Adipocyte (in vitro differentiated cells): ENCODE measurements at regions not wholly inside any gene's neighbourhood (a gene's known extent, or its start where the extent isn't known, plus 50 kb on each side); places are given as distances from the start of the nearest gene placed in this dataset.

Experiments used
- DNase-seq: peaks from one replicate; pipeline ENCODE4 v3.0.0-alpha.2; 2015; ENCODE audit warnings: low read depth
- H3K27me3 ChIP-seq: replicated peaks from 2 replicates; pipeline ENCODE4 v1.7.0; 2013; ENCODE audit warnings: mild to moderate bottlenecking, low read length, moderate library complexity; ENCODE audit not compliant: control insufficient read depth, insufficient read depth
- H3K36me3 ChIP-seq: 2 replicates; pipeline ENCODE4 v1.7.0; 2013; ENCODE audit warnings: low read length, mild to moderate bottlenecking, moderate library complexity; ENCODE audit not compliant: control insufficient read depth, insufficient read depth, severe bottlenecking
- H3K4me1 ChIP-seq: 2 replicates; pipeline ENCODE4 v1.7.0; 2013; ENCODE audit warnings: mild to moderate bottlenecking, low read length, moderate library complexity; ENCODE audit not compliant: control insufficient read depth, insufficient read depth
- H3K4me3 ChIP-seq: 2 replicates; pipeline ENCODE4 v1.7.0; 2013; ENCODE audit warnings: mild to moderate bottlenecking, low read length, moderate library complexity
- H3K9ac ChIP-seq: 2 replicates; pipeline ENCODE4 v1.7.0; 2013; ENCODE audit warnings: mild to moderate bottlenecking, low read length, moderate library complexity
- H3K9me3 ChIP-seq: 2 replicates; pipeline ENCODE4 v1.7.0; 2013; ENCODE audit warnings: mild to moderate bottlenecking, low read length, moderate library complexity; ENCODE audit not compliant: control insufficient read depth

DNA sequence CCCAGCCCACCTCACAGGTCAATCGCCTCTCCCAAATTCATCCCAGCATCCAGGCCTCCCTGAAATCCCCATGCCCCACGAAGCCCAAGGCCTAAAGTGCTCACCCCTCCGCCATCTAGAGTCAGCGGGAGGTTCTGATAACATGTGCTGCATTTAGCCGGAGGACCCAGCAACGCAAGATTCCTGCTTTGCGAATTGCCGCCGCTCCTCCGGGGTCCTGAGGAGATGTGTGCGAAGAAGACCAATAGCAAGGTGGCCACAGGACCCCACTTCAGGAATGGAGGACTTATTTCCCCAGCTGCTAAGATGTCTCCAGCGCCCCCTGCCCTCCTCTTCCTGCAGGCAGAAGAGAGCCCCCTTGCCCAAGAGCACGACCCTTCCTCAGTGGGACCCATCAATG, 120.8 kb upstream of the GLI2 start:
- H3K27me3 ChIP-seq, result peaks cover 5% of the 10 kb centered on the region
- H3K4me1 ChIP-seq, result peaks cover 33% of the 10 kb centered on the region
- DNase-seq, result no peak
- no peak overlapping the region for H3K9ac ChIP-seq
- H3K9me3 ChIP-seq, result no peaks in the 10 kb centered on the region
- no peak overlapping the region for H3K4me3 ChIP-seq
- H3K36me3 ChIP-seq, result no peaks in the 10 kb centered on the region

DNA sequence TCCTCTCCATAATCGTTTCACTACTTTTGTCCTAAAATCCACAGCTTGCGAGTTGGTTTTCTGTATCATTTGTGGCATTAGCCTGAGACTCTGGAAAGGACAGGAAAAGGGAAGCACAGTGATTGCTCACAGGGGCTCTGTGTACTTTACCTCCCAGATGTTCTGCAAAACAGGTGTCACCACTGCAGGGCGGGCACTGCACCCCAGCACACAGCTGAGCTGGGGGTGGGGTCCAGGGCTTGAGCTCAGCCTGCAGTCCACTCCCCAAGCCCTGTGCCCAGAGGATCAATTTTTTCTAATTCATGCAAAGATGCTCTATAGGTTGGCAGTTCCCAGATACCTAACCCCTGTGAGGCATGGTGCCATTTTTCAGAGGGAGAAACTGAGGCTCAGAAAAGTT, 119.4 kb upstream of the GLI2 start:
- H3K9ac ChIP-seq, result no peak overlapping the region

DNA sequence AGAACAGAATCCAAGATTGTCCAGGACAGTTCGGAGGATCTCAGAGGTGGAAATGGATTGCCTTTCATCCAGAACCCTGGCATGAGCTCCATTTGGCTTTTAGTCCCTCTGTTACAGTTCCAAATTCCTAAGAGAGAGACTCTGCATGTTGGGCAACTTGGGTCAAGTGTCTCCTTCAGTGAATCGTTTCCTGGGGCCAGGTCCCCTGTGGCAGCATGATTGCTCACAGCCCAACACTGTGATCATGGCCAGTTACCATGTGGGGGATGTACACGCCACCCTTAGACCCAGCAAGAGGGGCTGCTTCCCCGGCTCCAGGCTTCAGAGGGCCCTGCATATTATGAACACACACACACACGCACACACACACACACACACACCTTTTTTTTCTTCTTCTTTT, 118.6 kb upstream of the GLI2 start:
- peaks cover 41% of the 10 kb centered on the region for H3K4me1 ChIP-seq
- peaks cover 5% of the 10 kb centered on the region for H3K27me3 ChIP-seq
- H3K9me3 ChIP-seq, result no peaks in the 10 kb centered on the region
- H3K36me3 ChIP-seq, result no peaks in the 10 kb centered on the region
- no peak overlapping the region for H3K4me3 ChIP-seq
- DNase-seq, result peak; percentile 57
- H3K9ac ChIP-seq, result no peak overlapping the region

More for the DNA sequence above, 119.4 kb upstream of the GLI2 start:
- Histone ChIP-seq H3K4me1 (peaks cover 41% of the 10 kb centered on the region), H3K27me3 (peaks cover 5% of the 10 kb centered on the region), H3K9me3 (no peaks in the 10 kb centered on the region), H3K4me3 (no peak overlapping the region), H3K36me3 (no peaks in the 10 kb centered on the region)
- DNase-seq, result no peak

DNA sequence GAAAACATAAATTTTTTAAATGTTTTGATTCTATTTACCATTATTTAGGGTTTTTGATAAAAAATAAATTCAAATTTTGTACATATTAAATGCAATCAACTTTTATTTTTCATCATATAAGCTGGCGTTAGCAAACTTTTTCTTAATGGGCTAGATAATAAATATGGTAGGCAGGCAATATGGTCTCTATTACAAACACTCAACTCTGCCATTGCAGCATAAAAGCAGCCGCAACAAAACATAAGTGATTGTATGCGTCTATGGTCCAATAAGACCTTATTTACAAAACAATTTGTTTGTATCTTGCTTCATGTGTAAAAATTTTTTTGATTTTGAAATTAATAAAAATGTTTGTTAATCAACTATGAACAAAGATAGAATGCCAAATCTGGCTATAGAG, 116.8 kb upstream of the GLI2 start:
- DNase-seq, result no peak
- Histone ChIP-seq H3K27me3 (peaks cover 1% of the 10 kb centered on the region), H3K9me3 (no peaks in the 10 kb centered on the region), H3K36me3 (no peaks in the 10 kb centered on the region), H3K4me1 (peaks cover 33% of the 10 kb centered on the region), H3K9ac (no peak overlapping the region), H3K4me3 (no peak overlapping the region)

DNA sequence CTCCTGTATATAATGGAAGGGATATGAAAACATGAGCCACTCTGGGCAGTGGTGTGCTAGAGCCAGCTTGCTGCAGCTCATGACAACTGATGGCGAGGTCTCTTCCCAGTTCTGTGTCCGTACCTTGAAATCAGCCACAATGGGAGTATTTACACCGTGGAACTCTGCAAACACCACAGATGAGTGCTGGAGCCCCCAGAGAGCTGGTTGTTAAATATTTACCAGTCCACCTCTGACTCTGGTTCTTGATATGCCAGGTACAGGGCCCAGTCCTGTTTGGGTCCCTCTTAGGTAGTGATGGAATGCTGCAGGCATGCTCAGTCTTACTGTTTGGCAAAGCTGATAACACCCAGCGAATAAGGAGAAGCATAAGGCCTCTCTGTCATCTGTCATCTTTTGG, 116.1 kb upstream of the GLI2 start:
- H3K4me3 ChIP-seq, result no peak overlapping the region
- no peaks in the 10 kb centered on the region for H3K27me3 ChIP-seq
- H3K9ac ChIP-seq, result no peak overlapping the region

DNA sequence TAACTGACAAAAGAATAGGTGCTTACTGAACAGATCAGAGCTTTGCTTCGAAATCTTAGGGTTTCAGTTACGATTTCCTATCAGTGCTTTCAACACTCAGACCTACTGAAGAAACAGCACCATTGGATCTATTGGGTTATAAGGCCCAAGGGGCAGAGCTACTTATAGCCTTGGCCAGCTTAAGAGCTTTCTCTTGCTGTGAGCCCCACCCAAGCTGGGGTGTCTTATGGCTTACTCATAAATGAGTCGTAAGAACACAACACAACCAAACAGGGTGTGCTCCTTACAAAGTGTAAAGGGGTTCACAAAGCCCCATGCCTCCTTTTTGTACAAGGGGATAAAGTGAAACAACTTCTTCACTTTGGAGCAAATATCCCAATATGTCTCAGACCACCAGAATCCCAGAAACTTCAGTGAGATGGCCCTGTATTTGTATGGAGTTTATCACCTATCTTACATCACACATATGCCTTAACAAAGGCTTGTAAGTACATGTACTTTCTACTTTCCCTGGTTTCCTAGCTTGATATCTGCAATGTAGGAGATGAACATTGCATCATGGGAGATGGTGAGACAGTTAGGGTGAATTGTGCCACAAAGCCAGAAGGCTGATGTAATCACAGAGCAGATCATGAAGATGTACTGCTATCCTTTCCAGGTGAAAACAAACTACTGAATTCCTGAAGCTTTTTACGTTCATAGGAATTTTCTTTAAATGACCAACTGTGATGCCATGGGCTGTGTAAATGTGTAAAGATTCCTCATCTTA, 115.5 kb upstream of the GLI2 start:
- H3K27me3 ChIP-seq, result no peaks in the 10 kb centered on the region
- H3K36me3 ChIP-seq, result no peaks in the 10 kb centered on the region
- H3K4me3 ChIP-seq, result no peak overlapping the region
- peak; percentile 48 for DNase-seq
- H3K4me1 ChIP-seq, result peaks cover 25% of the 10 kb centered on the region
- no peak overlapping the region for H3K9ac ChIP-seq
- H3K9me3 ChIP-seq, result no peaks in the 10 kb centered on the region

More for the DNA sequence above, 116.1 kb upstream of the GLI2 start:
- Histone ChIP-seq H3K4me1 (peaks cover 25% of the 10 kb centered on the region), H3K36me3 (no peaks in the 10 kb centered on the region), H3K9me3 (no peaks in the 10 kb centered on the region)
- DNase-seq, result no peak

DNA sequence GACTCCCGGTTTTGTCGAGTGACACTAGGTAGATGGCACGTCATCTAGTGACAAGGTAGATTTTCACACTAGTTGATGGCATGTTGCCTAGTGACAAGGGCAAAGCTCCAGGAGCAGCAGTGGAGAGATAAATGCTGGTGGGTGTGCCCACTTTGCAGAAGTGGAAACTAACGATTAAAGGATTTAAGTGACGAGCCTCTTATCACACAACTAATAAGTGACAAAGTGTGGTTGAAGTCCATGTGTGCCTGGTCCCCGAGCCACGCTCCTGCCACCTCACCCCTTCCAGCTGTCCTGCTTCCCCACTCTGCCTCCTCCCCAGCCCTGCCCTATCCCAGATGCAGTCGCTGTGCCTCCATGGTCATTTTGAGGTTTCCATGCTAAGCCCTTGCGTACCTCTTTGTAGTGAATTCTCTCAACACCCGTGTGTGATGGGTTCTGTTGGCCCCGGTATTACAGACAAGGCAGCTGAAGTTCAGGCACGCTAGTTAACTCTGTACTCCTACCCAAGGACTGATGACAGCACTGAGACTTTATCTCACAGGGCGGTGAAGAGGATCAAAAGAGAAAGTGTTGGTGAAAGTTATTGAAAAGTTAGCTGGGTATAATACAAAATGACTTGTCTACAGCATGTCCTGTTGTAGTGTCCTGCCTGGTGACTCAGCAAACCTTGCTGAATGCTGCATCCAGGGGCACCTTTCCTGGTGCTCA, 113.4 kb upstream of the GLI2 start:
- no peak overlapping the region for H3K9ac ChIP-seq
- no peaks in the 10 kb centered on the region for H3K36me3 ChIP-seq
- no peak for DNase-seq

DNA sequence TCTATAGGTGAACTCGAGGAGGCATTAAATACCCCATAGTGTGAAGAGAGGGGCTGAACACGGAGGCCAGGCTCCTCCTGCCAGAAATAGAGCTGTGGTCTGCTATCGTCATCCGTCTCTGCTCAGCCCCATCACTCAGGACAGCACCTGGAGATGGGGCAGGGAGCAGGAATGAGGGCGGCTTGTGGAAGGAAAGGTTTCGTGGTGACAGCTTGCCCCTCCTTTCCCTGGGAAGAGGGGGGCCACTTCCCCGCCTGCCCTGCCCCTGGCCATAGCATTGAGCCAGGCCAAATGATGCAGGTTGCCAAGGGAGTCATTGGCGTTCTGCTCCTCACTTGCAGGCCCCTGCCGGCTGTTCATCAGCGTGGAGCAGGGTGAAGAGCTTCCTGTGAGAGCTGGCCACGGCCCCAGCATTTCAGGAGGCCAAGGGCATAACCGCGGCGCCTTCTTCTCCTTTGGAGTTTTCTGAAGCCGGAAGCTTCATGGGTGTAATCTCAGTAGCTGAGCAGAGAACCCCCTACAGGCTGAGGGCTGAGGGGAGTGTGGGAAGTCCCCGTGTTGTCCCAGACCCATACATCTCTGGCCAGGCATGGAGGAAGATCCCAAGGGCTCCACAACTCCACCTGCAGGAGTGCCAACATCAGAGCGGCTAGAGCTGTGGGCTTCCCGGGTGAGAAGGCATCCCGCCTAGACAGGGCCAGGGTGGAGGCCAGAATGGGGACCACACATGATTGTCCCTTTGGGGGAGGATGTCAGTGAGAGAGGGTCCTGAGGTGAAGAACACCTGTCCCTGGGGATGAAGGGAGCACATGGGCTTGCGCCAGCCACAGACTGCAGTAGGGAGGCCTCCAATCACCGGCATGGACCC, 112.5 kb upstream of the GLI2 start:
- no peak for DNase-seq
- Histone ChIP-seq H3K9ac (no peak overlapping the region), H3K27me3 (peaks cover 16% of the 10 kb centered on the region), H3K4me1 (peaks cover 11% of the 10 kb centered on the region), H3K36me3 (no peaks in the 10 kb centered on the region), H3K9me3 (peaks cover 1% of the 10 kb centered on the region), H3K4me3 (no peak overlapping the region)

More for the DNA sequence above, 113.4 kb upstream of the GLI2 start:
- no peak overlapping the region for H3K4me3 ChIP-seq
- peaks cover 14% of the 10 kb centered on the region for H3K27me3 ChIP-seq
- no peaks in the 10 kb centered on the region for H3K9me3 ChIP-seq
- H3K4me1 ChIP-seq, result peaks cover 16% of the 10 kb centered on the region

DNA sequence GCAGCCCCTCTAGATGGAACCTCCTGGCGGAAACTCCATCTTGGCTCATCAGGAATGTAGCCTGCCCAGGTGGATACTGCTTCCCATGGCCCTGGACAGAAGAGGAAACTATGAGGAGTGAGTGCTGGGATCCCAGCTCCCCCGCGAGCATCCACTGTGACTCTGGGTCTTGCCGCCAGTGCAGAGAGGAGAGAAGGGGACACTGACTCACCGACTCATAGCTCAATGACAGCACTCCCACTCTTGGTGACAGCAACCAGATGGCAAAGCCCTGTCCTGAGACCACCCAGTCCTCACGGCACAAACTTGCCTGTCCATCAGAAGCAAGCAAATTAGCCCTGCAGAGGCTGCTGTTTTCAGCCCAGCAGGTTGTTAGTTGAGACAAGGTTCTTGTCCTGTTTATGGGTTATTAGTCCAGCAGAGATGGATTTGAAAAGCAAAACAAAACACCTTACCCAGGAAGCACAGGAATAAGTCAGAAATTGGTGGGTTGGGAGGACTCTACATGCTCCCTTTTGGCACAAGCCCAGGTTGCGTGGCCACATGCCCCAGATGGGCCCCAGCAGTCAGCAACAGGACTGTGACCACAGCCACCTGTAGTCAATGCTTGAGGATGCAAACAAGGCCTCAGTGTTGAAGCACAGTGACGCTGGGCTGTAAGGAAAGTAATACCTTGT, 111.5 kb upstream of the GLI2 start:
- H3K4me3 ChIP-seq, result no peak overlapping the region
- H3K9me3 ChIP-seq, result peaks cover 9% of the 10 kb centered on the region
- peaks cover 21% of the 10 kb centered on the region for H3K27me3 ChIP-seq
- DNase-seq, result no peak
- no peaks in the 10 kb centered on the region for H3K36me3 ChIP-seq
- peaks cover 11% of the 10 kb centered on the region for H3K4me1 ChIP-seq
- no peak overlapping the region for H3K9ac ChIP-seq

DNA sequence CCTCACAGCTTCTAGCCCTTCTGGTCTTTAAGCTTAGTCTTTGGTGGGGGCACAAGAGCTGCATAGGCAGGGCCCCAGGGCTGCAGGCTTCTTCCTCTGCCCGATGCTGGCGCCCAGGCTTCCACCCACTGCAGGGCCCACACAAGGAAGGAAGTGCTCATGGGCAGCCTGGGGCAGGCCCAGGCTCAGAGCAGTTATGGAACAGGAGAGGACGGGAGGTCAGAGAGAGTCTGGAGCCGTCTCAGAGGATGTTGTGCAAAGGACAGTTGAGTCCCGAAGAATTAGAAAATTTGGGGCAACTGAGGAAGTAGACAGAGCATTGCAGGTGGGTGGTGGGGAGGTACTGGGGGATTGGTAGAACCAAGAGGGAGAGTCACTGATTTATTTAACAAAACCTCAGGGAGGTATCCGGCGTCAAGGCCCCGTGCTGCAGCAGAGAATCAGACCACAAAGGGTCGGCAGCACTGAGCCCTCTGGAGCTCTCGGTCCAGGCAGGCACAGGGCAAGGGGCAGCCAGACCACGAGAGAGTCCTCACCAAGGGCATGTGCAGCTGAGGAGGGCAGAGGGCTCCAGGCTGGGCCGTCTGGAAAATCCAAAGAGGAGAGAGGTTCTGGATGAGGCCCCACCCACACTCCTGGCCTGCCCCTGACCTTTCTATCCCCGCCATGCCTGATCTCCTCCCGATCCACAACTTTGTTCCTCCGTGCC, 110.8 kb upstream of the GLI2 start:
- Histone ChIP-seq H3K4me1 (peaks cover 8% of the 10 kb centered on the region), H3K36me3 (no peaks in the 10 kb centered on the region), H3K27me3 (peaks cover 28% of the 10 kb centered on the region), H3K9ac (no peak overlapping the region), H3K9me3 (peaks cover 9% of the 10 kb centered on the region), H3K4me3 (no peak overlapping the region)
- no peak for DNase-seq
